ENCODE measurements at regions not wholly inside any gene's neighbourhood (a gene's known extent, or its start where the extent isn't known, plus 50 kb on each side); places are given as distances from the start of the nearest gene placed in this dataset.

DNA sequence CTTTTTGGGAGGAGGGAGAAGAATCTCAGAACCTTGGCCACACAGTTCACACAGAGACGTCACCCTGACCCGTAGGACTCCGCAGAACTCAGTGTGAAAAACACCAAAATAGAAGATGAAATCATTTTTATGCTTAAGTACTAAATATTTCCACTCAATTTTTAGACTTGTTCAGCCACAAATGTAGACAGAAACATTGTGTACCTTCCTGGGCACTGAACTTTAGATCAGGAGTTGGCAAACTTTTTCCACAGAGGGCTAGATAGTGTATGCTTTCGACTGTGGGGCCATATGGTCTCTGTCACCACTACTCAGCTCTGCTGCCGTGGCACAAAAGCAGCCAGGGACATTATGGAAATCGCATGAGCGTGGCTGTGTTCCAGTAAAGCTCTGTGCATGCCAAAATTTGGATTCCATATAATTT, 61.8 kb upstream of the STOX2 start:
- TF ChIP-seq EP300 (IDR thresholded peaks at IDR 0.05; ENCODE audit: low read length): no peak
- no peak for TF ChIP-seq RFX5 (IDR thresholded peaks at IDR 0.05; ENCODE audit: low read depth, low read length)
- no peak for TF ChIP-seq JUN (IDR thresholded peaks at IDR 0.05; ENCODE audit: borderline replicate concordance, low read depth, low read length)
- no peak for TF ChIP-seq JUN (CRISPR knock-in tag; IDR thresholded peaks at IDR 0.05; ENCODE audit: borderline replicate concordance)
- TF ChIP-seq, protein P1, sequence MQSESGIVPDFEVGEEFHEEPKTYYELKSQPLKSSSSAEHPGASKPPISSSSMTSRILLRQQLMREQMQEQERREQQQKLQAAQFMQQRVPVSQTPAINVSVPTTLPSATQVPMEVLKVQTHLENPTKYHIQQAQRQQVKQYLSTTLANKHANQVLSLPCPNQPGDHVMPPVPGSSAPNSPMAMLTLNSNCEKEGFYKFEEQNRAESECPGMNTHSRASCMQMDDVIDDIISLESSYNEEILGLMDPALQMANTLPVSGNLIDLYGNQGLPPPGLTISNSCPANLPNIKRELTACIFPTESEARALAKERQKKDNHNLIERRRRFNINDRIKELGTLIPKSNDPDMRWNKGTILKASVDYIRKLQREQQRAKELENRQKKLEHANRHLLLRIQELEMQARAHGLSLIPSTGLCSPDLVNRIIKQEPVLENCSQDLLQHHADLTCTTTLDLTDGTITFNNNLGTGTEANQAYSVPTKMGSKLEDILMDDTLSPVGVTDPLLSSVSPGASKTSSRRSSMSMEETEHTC (IDR thresholded peaks at IDR 0.05): no peak
